ENCODE measurements at regions not wholly inside any gene's neighbourhood (a gene's known extent, or its start where the extent isn't known, plus 50 kb on each side); places are given as distances from the start of the nearest gene placed in this dataset.
"Not testable (repeated sequence)": the region's sequence is repeated elsewhere in the genome, so short reads cannot be mapped to it uniquely, and the experiment has no call there.

DNA sequence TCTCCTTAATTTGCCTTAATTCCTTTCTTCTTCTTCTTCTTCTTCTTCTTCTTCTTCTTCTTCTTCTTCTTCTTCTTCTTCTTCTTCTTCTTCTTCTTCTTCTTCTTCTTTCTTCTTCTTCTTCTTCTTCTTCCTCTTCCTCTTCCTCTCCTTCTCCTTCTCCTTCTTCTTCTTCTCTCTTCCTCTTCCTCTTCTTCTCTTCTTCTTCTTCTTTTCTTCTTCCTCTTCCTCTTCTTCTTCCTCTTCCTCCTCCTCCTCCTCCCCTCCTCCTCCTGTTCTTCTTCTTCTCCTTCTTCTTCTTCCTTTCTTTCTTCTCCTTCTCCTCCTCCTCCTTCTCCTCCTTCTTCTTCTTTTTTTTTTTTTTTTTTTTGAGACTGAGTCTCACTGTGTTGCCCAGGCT, 62.0 kb upstream of the NKD1 start:
- TF ChIP-seq, protein P1, sequence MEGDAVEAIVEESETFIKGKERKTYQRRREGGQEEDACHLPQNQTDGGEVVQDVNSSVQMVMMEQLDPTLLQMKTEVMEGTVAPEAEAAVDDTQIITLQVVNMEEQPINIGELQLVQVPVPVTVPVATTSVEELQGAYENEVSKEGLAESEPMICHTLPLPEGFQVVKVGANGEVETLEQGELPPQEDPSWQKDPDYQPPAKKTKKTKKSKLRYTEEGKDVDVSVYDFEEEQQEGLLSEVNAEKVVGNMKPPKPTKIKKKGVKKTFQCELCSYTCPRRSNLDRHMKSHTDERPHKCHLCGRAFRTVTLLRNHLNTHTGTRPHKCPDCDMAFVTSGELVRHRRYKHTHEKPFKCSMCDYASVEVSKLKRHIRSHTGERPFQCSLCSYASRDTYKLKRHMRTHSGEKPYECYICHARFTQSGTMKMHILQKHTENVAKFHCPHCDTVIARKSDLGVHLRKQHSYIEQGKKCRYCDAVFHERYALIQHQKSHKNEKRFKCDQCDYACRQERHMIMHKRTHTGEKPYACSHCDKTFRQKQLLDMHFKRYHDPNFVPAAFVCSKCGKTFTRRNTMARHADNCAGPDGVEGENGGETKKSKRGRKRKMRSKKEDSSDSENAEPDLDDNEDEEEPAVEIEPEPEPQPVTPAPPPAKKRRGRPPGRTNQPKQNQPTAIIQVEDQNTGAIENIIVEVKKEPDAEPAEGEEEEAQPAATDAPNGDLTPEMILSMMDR (IDR thresholded peaks at IDR 0.05; ENCODE audit: low read depth, low read length): not testable (repeated sequence)
- not testable (repeated sequence) for TF ChIP-seq EZH2phosphoT487 (IDR thresholded peaks at IDR 0.05; ENCODE audit: low read depth)

Data from OCI-LY3 (cell line).